Fibroblast of mammary gland (primary cell): ENCODE measurements at regions not wholly inside any gene's neighbourhood (a gene's known extent, or its start where the extent isn't known, plus 50 kb on each side); places are given as distances from the start of the nearest gene placed in this dataset.

Source experiments
- DNase-seq: peaks from one replicate; pipeline ENCODE4 v3.0.0-alpha.2; 2010; ENCODE audit warnings: low read depth
- H3K4me3 ChIP-seq: 2 replicates; pipeline ENCODE4 v1.5.1; 2011; ENCODE audit warnings: low read depth, mild to moderate bottlenecking, low read length, moderate library complexity; ENCODE audit not compliant: control insufficient read depth
- CTCF ChIP-seq: conservative IDR thresholded peaks from 2 replicates; pipeline ENCODE4 v1.5.1; 2011; ENCODE audit warnings: low read depth, low read length, inconsistent platforms; ENCODE audit not compliant: control insufficient read depth, insufficient read depth

GRCh38 chr11:114832532-114833125, 154.3 kb downstream of the NXPE2 start:
- no peak for TF ChIP-seq CTCF
- no peak for DNase-seq
- no peak overlapping the region for H3K4me3 ChIP-seq

- no peak for DNase-seq
- H3K4me3 ChIP-seq: no peak overlapping the region
- no peak for TF ChIP-seq CTCF
Observed at GRCh38 chr11:114836161-114836560, 157.8 kb downstream of the NXPE2 start.

- no peak for DNase-seq
- no peak for TF ChIP-seq CTCF
- H3K4me3 ChIP-seq: no peak overlapping the region
Observed at GRCh38 chr11:114844896-114845295, 166.6 kb downstream of the NXPE2 start.

- no peak for DNase-seq
- TF ChIP-seq CTCF: no peak
- no peak overlapping the region for H3K4me3 ChIP-seq
Observed at GRCh38 chr11:114845766-114846415, 167.6 kb downstream of the NXPE2 start.

- no peak for DNase-seq
- TF ChIP-seq CTCF: no peak
- no peak overlapping the region for H3K4me3 ChIP-seq
Observed at GRCh38 chr11:114846416-114846791, 168.1 kb downstream of the NXPE2 start.

DNA sequence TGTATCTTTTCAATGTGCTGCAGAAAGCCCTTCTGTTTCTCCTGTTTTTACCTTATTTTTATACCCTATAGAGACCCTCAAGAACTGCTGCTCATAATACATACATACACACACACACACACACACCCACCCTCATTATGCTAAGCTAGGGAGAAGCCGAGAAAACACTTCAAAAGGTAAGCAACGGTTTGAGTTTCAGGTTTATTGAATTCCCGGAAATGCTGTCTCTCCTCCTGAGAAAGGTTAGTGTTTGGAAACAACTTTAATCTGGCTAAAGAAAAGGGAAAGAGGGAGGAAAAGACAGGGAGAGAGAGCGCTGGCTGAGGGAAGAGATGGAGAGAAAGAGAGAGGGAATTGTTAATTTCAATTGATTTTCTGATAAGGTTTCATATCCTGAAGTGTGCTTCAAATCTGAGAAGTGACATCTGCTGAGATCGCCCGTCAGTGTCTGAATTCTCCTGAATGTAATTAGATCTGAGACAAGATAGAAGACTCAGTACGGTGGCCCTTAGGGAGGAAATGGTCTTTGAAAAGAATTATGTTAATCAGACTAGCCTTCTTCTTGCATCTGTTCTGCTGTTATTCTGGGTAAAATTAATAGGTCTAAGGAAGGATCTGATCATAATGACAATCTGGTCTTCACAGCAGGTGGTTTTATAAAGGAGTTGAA, 169.1 kb downstream of the NXPE2 start:
- no peak for TF ChIP-seq CTCF
- no peak for DNase-seq
- no peak overlapping the region for H3K4me3 ChIP-seq
